ENCODE measurements at regions not wholly inside any gene's neighbourhood (a gene's known extent, or its start where the extent isn't known, plus 50 kb on each side); places are given as distances from the start of the nearest gene placed in this dataset.

GRCh38 chr4:126144543-126145237 is 829.9 kb downstream of the FAT4 start:
- no peak for TF ChIP-seq SUZ12 (IDR thresholded peaks at IDR 0.05; ENCODE audit: extremely low read depth, insufficient read depth, insufficient read length)
- TF ChIP-seq YY1 (IDR thresholded peaks at IDR 0.05; ENCODE audit: insufficient read depth, insufficient read length) = no peak
- no peaks in the 10 kb centered on the region for H3K36me3 ChIP-seq (ENCODE audit: insufficient read depth, insufficient read length, low read length)
- no peaks in the 10 kb centered on the region for H3K9me3 ChIP-seq (ENCODE audit: insufficient read depth, low read length)
- H3K27me3 ChIP-seq (ENCODE audit: insufficient read depth, insufficient read length) = no peaks in the 10 kb centered on the region
- no peaks in the 10 kb centered on the region for H3K4me1 ChIP-seq (ENCODE audit: insufficient read depth, insufficient read length)
- no peak overlapping the region for H3K9ac ChIP-seq (ENCODE audit: insufficient read length, low read depth)
- no peak for DNase-seq (ENCODE audit: low read depth, low spot score)
- no peak overlapping the region for H3K4me3 ChIP-seq (ENCODE audit: insufficient read length, low read depth)

GRCh38 chr4:126168484-126168883 is 853.7 kb downstream of the FAT4 start:
- DNase-seq (ENCODE audit: low read depth, low spot score) = no peak
- no peaks in the 10 kb centered on the region for H3K9me3 ChIP-seq (ENCODE audit: insufficient read depth, low read length)
- TF ChIP-seq YY1 (IDR thresholded peaks at IDR 0.05; ENCODE audit: insufficient read depth, insufficient read length) (no peak), SUZ12 (IDR thresholded peaks at IDR 0.05; ENCODE audit: extremely low read depth, insufficient read depth, insufficient read length) (no peak), ZNF274 (IDR thresholded peaks at IDR 0.05; ENCODE audit: low read depth, low read length) (no peak)
- no peak overlapping the region for H3K4me3 ChIP-seq (ENCODE audit: insufficient read length, low read depth)
- H3K27me3 ChIP-seq (ENCODE audit: insufficient read depth, insufficient read length) = no peaks in the 10 kb centered on the region
- no peaks in the 10 kb centered on the region for H3K4me1 ChIP-seq (ENCODE audit: insufficient read depth, insufficient read length)
- no peaks in the 10 kb centered on the region for H3K36me3 ChIP-seq (ENCODE audit: insufficient read depth, insufficient read length, low read length)
- H3K9ac ChIP-seq (ENCODE audit: insufficient read length, low read depth) = no peak overlapping the region

GRCh38 chr4:126172126-126172525 is 857.4 kb downstream of the FAT4 start:
- Histone ChIP-seq H3K9me3 (ENCODE audit: insufficient read depth, low read length) (no peaks in the 10 kb centered on the region), H3K27me3 (ENCODE audit: insufficient read depth, insufficient read length) (no peaks in the 10 kb centered on the region), H3K4me1 (ENCODE audit: insufficient read depth, insufficient read length) (no peaks in the 10 kb centered on the region), H3K4me3 (ENCODE audit: insufficient read length, low read depth) (no peak overlapping the region), H3K36me3 (ENCODE audit: insufficient read depth, insufficient read length, low read length) (no peaks in the 10 kb centered on the region), H3K9ac (ENCODE audit: insufficient read length, low read depth) (no peak overlapping the region)
- TF ChIP-seq SUZ12 (IDR thresholded peaks at IDR 0.05; ENCODE audit: extremely low read depth, insufficient read depth, insufficient read length) (no peak), ZNF274 (IDR thresholded peaks at IDR 0.05; ENCODE audit: low read depth, low read length) (no peak), YY1 (IDR thresholded peaks at IDR 0.05; ENCODE audit: insufficient read depth, insufficient read length) (no peak)
- no peak for DNase-seq (ENCODE audit: low read depth, low spot score)

- Histone ChIP-seq H3K36me3 (ENCODE audit: insufficient read depth, insufficient read length, low read length) (no peaks in the 10 kb centered on the region), H3K4me3 (ENCODE audit: insufficient read length, low read depth) (no peak overlapping the region), H3K27me3 (ENCODE audit: insufficient read depth, insufficient read length) (no peaks in the 10 kb centered on the region), H3K9me3 (ENCODE audit: insufficient read depth, low read length) (no peaks in the 10 kb centered on the region), H3K4me1 (ENCODE audit: insufficient read depth, insufficient read length) (no peaks in the 10 kb centered on the region), H3K9ac (ENCODE audit: insufficient read length, low read depth) (no peak overlapping the region)
- TF ChIP-seq YY1 (IDR thresholded peaks at IDR 0.05; ENCODE audit: insufficient read depth, insufficient read length) (no peak), SUZ12 (IDR thresholded peaks at IDR 0.05; ENCODE audit: extremely low read depth, insufficient read depth, insufficient read length) (no peak), ZNF274 (IDR thresholded peaks at IDR 0.05; ENCODE audit: low read depth, low read length) (no peak)
- DNase-seq (ENCODE audit: low read depth, low spot score) = no peak
These were observed 859.9 kb downstream of the FAT4 start for GRCh38 chr4:126174627-126175026.

- TF ChIP-seq YY1 (IDR thresholded peaks at IDR 0.05; ENCODE audit: insufficient read depth, insufficient read length) = no peak
- no peak for TF ChIP-seq SUZ12 (IDR thresholded peaks at IDR 0.05; ENCODE audit: extremely low read depth, insufficient read depth, insufficient read length)
- TF ChIP-seq ZNF274 (IDR thresholded peaks at IDR 0.05; ENCODE audit: low read depth, low read length) = no peak
- DNase-seq (ENCODE audit: low read depth, low spot score) = no peak
These were observed 865.9 kb downstream of the FAT4 start for GRCh38 chr4:126180642-126181041.

GRCh38 chr4:126182336-126182735 is 867.6 kb downstream of the FAT4 start:
- no peak for TF ChIP-seq SUZ12 (IDR thresholded peaks at IDR 0.05; ENCODE audit: extremely low read depth, insufficient read depth, insufficient read length)
- TF ChIP-seq YY1 (IDR thresholded peaks at IDR 0.05; ENCODE audit: insufficient read depth, insufficient read length) = no peak
- TF ChIP-seq ZNF274 (IDR thresholded peaks at IDR 0.05; ENCODE audit: low read depth, low read length) = no peak
- no peaks in the 10 kb centered on the region for H3K27me3 ChIP-seq (ENCODE audit: insufficient read depth, insufficient read length)
- H3K36me3 ChIP-seq (ENCODE audit: insufficient read depth, insufficient read length, low read length) = no peaks in the 10 kb centered on the region

More at GRCh38 chr4:126180642-126181041, 865.9 kb downstream of the FAT4 start:
- H3K4me3 ChIP-seq (ENCODE audit: insufficient read length, low read depth) = no peak overlapping the region
- no peaks in the 10 kb centered on the region for H3K4me1 ChIP-seq (ENCODE audit: insufficient read depth, insufficient read length)
- no peak overlapping the region for H3K9ac ChIP-seq (ENCODE audit: insufficient read length, low read depth)
- no peaks in the 10 kb centered on the region for H3K36me3 ChIP-seq (ENCODE audit: insufficient read depth, insufficient read length, low read length)
- no peaks in the 10 kb centered on the region for H3K9me3 ChIP-seq (ENCODE audit: insufficient read depth, low read length)
- H3K27me3 ChIP-seq (ENCODE audit: insufficient read depth, insufficient read length) = no peaks in the 10 kb centered on the region

GRCh38 chr4:126182786-126183185 is 868.0 kb downstream of the FAT4 start:
- no peak for DNase-seq (ENCODE audit: low read depth, low spot score)
- Histone ChIP-seq H3K9ac (ENCODE audit: insufficient read length, low read depth) (no peak overlapping the region), H3K27me3 (ENCODE audit: insufficient read depth, insufficient read length) (no peaks in the 10 kb centered on the region), H3K9me3 (ENCODE audit: insufficient read depth, low read length) (no peaks in the 10 kb centered on the region), H3K4me1 (ENCODE audit: insufficient read depth, insufficient read length) (no peaks in the 10 kb centered on the region), H3K4me3 (ENCODE audit: insufficient read length, low read depth) (no peak overlapping the region), H3K36me3 (ENCODE audit: insufficient read depth, insufficient read length, low read length) (no peaks in the 10 kb centered on the region)
- no peak for TF ChIP-seq SUZ12 (IDR thresholded peaks at IDR 0.05; ENCODE audit: extremely low read depth, insufficient read depth, insufficient read length)
- no peak for TF ChIP-seq YY1 (IDR thresholded peaks at IDR 0.05; ENCODE audit: insufficient read depth, insufficient read length)
- TF ChIP-seq ZNF274 (IDR thresholded peaks at IDR 0.05; ENCODE audit: low read depth, low read length) = no peak

More at GRCh38 chr4:126182336-126182735, 867.6 kb downstream of the FAT4 start:
- Histone ChIP-seq H3K9ac (ENCODE audit: insufficient read length, low read depth) (no peak overlapping the region), H3K4me1 (ENCODE audit: insufficient read depth, insufficient read length) (no peaks in the 10 kb centered on the region), H3K9me3 (ENCODE audit: insufficient read depth, low read length) (no peaks in the 10 kb centered on the region), H3K4me3 (ENCODE audit: insufficient read length, low read depth) (no peak overlapping the region)
- no peak for DNase-seq (ENCODE audit: low read depth, low spot score)
